ENCODE measurements at regions not wholly inside any gene's neighbourhood (a gene's known extent, or its start where the extent isn't known, plus 50 kb on each side); places are given as distances from the start of the nearest gene placed in this dataset.

DNA sequence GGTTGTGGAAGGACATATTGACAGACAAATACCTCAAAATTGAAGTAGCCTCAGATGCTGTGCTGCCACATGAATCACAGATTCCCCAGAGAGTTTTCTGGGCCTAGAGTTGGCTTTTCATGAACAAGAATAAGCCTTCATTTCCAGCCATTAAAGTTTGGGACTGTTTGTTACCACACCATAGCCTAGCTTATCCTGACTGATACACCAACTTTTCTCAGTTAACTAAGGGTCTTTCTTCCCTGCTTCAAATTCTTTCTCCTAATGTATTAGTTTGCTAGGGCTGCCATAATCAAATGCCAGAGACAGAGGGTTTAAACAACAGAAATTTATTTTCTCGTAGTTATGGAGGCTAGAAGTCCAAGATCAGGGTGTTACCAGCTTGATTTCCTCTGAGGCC lies 237.4 kb upstream of the ZFP64 start:
- no peak for TF ChIP-seq CTCF (IDR thresholded peaks at IDR 0.05; ENCODE audit: low read depth, low read length, missing input control)
- no peak for TF ChIP-seq TAF1 (conservative IDR thresholded peaks at IDR 0.05)
- no peak for TF ChIP-seq REST (IDR thresholded peaks at IDR 0.05)
- TF ChIP-seq, protein P1, sequence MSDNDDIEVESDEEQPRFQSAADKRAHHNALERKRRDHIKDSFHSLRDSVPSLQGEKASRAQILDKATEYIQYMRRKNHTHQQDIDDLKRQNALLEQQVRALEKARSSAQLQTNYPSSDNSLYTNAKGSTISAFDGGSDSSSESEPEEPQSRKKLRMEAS (IDR thresholded peaks at IDR 0.05): no peak
- TF ChIP-seq HNF4G (IDR thresholded peaks at IDR 0.05): no peak
- TF ChIP-seq RAD21 (IDR thresholded peaks at IDR 0.05): no peak
- TF ChIP-seq SP1 (IDR thresholded peaks at IDR 0.05): no peak
- TF ChIP-seq, protein P2, sequence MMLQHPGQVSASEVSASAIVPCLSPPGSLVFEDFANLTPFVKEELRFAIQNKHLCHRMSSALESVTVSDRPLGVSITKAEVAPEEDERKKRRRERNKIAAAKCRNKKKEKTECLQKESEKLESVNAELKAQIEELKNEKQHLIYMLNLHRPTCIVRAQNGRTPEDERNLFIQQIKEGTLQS (IDR thresholded peaks at IDR 0.05): no peak
- TF ChIP-seq GABPA (IDR thresholded peaks at IDR 0.05 in 1 of 2, conservative IDR thresholded peaks at IDR 0.05 in 1 of 2): no peak
- no peak for TF ChIP-seq FOXA1 (IDR thresholded peaks at IDR 0.05)
- TF ChIP-seq RXRA (IDR thresholded peaks at IDR 0.05): no peak
- no peak for TF ChIP-seq JUND (IDR thresholded peaks at IDR 0.05)
- no peak for TF ChIP-seq YY1 (IDR thresholded peaks at IDR 0.05)
- TF ChIP-seq ZBTB33 (IDR thresholded peaks at IDR 0.05): no peak
